ENCODE measurements at regions not wholly inside any gene's neighbourhood (a gene's known extent, or its start where the extent isn't known, plus 50 kb on each side); places are given as distances from the start of the nearest gene placed in this dataset.

GRCh38 chr2:217339753-217340152 is 479.9 kb upstream of the TNP1 start:
- ATAC-seq = no peak
- H3K4me1 ChIP-seq = peaks cover 6% of the 10 kb centered on the region
- H3K4me3 ChIP-seq = no peak overlapping the region
- WGBS, 3 donors = 90 to 98% (median 94%) methylated on average over 5 of the region's 5 CpGs
- H3K27ac ChIP-seq = peak overlapping the region; percentile 33
- no peaks in the 10 kb centered on the region for H3K9me3 ChIP-seq
- H3K27me3 ChIP-seq (ENCODE audit: insufficient read depth in 3 of 3, low read length in 2 of 3) = no peaks in the 10 kb centered on the region
- no peak for DNase-seq
- intact Hi-C loops (cut with DNase I) = no loop called here
- no peak for TF ChIP-seq CTCF (IDR thresholded peaks at IDR 0.05)
- H3K36me3 ChIP-seq (ENCODE audit: insufficient read depth in 1 of 2, low read depth in 1 of 2) = no peaks in the 10 kb centered on the region

GRCh38 chr2:217338306-217338916 is 478.5 kb upstream of the TNP1 start:
- intact Hi-C loops (cut with DNase I) = no loop called here
- Histone ChIP-seq H3K4me1 (peaks cover 6% of the 10 kb centered on the region), H3K27ac (no peak overlapping the region), H3K27me3 (ENCODE audit: insufficient read depth in 3 of 3, low read length in 2 of 3) (no peaks in the 10 kb centered on the region), H3K4me3 (no peak overlapping the region), H3K36me3 (ENCODE audit: insufficient read depth in 1 of 2, low read depth in 1 of 2) (no peaks in the 10 kb centered on the region), H3K9me3 (no peaks in the 10 kb centered on the region)
- peak in 2 of 4 donors; percentile 53 to 73 for ATAC-seq
- TF ChIP-seq CTCF (IDR thresholded peaks at IDR 0.05) = no peak
- WGBS, 3 donors = 28 to 34% (median 28%) methylated on average over 4 of the region's 4 CpGs
- DNase-seq = no peak

GRCh38 chr2:217337771-217338170 is 477.9 kb upstream of the TNP1 start:
- peaks cover 6% of the 10 kb centered on the region for H3K4me1 ChIP-seq
- no peak for ATAC-seq
- 73 to 86% (median 74%) methylated on average over 3 of the region's 3 CpGs for WGBS, 3 donors
- H3K4me3 ChIP-seq = no peak overlapping the region
- intact Hi-C loops (cut with DNase I) = no loop called here
- H3K27ac ChIP-seq = no peak overlapping the region
- no peaks in the 10 kb centered on the region for H3K9me3 ChIP-seq
- DNase-seq = no peak
- no peaks in the 10 kb centered on the region for H3K36me3 ChIP-seq (ENCODE audit: insufficient read depth in 1 of 2, low read depth in 1 of 2)
- no peak for TF ChIP-seq CTCF (IDR thresholded peaks at IDR 0.05)
- no peaks in the 10 kb centered on the region for H3K27me3 ChIP-seq (ENCODE audit: insufficient read depth in 3 of 3, low read length in 2 of 3)

GRCh38 chr2:217336694-217337093 is 476.8 kb upstream of the TNP1 start:
- no peak for TF ChIP-seq CTCF (IDR thresholded peaks at IDR 0.05)
- peaks cover 12% of the 10 kb centered on the region for H3K4me1 ChIP-seq
- no peak overlapping the region for H3K27ac ChIP-seq
- intact Hi-C loops (cut with DNase I) = no loop called here
- no peaks in the 10 kb centered on the region for H3K27me3 ChIP-seq (ENCODE audit: insufficient read depth in 3 of 3, low read length in 2 of 3)
- H3K4me3 ChIP-seq = no peak overlapping the region
- no peaks in the 10 kb centered on the region for H3K9me3 ChIP-seq
- no peak for DNase-seq
- H3K36me3 ChIP-seq (ENCODE audit: insufficient read depth in 1 of 2, low read depth in 1 of 2) = no peaks in the 10 kb centered on the region
- WGBS, 3 donors = 91 to 95% (median 94%) methylated on average over 4 of the region's 4 CpGs
- no peak for ATAC-seq

- WGBS, 3 donors = 90 to 93% (median 93%) methylated on average over 5 of the region's 5 CpGs
- peaks cover 17% of the 10 kb centered on the region for H3K4me1 ChIP-seq
- H3K9me3 ChIP-seq = no peaks in the 10 kb centered on the region
- no peaks in the 10 kb centered on the region for H3K36me3 ChIP-seq (ENCODE audit: insufficient read depth in 1 of 2, low read depth in 1 of 2)
- no peak overlapping the region for H3K27ac ChIP-seq
- no peak overlapping the region for H3K4me3 ChIP-seq
- no peaks in the 10 kb centered on the region for H3K27me3 ChIP-seq (ENCODE audit: insufficient read depth in 3 of 3, low read length in 2 of 3)
- no peak for TF ChIP-seq CTCF (IDR thresholded peaks at IDR 0.05)
- ATAC-seq = no peak
- DNase-seq = no peak
- intact Hi-C loops (cut with DNase I) = no loop called here
Measured at GRCh38 chr2:217335341-217335966, 475.6 kb upstream of the TNP1 start.

Measured in psoas muscle (tissue), 7 donors.